ENCODE measurements at regions not wholly inside any gene's neighbourhood (a gene's known extent, or its start where the extent isn't known, plus 50 kb on each side); places are given as distances from the start of the nearest gene placed in this dataset.
A peak's percentile ranks its signal among the peaks of the same experiment; 100 is the strongest.

- ChIA-PET CTCF (interaction anchor here (1.5 kb wide), 1 partner anchor 28 kb away, joined by 4 read pairs; no protein-coding TSS in a partner anchor), POLR2A (no interaction called here)
- Histone ChIP-seq H3K9me3 (ENCODE audit: control insufficient read depth, insufficient read depth, low read length) (peaks cover 3% of the 10 kb centered on the region; the same call in 1 of the 2 replicates), H3K27ac (ENCODE audit: low read depth, low read length) (no peak overlapping the region), H3K27me3 (ENCODE audit: control insufficient read depth, insufficient read depth, low read length) (no peaks in the 10 kb centered on the region), H3K4me3 (ENCODE audit: low read depth, low read length) (no peak overlapping the region)
- DNase-seq (ENCODE audit: low read depth, low spot score): no peak
- TF ChIP-seq CTCF (IDR thresholded peaks at IDR 0.05; ENCODE audit: low read depth, low read length): no peak
These were observed 236.2 kb downstream of the KTN1 start for GRCh38 chr14:55816225-55816624.

- Histone ChIP-seq H3K4me3 (ENCODE audit: low read depth, low read length) (no peak overlapping the region), H3K27me3 (ENCODE audit: control insufficient read depth, insufficient read depth, low read length) (peaks cover 10% of the 10 kb centered on the region), H3K27ac (ENCODE audit: low read depth, low read length) (no peak overlapping the region), H3K9me3 (ENCODE audit: control insufficient read depth, insufficient read depth, low read length) (peaks cover 3% of the 10 kb centered on the region; the same call in 1 of the 2 replicates)
- CTCF ChIA-PET: interaction anchor here (0.6 to 1.4 kb wide), 3 partner anchors 10 to 94 kb away, joined by 3 read pairs; no protein-coding TSS in a partner anchor
- no peak for DNase-seq (ENCODE audit: low read depth, low spot score)
- POLR2A ChIA-PET: no interaction called here
- no peak for TF ChIP-seq CTCF (IDR thresholded peaks at IDR 0.05; ENCODE audit: low read depth, low read length)
These were observed 239.8 kb downstream of the KTN1 start for GRCh38 chr14:55819610-55820304.

- Histone ChIP-seq H3K9me3 (ENCODE audit: control insufficient read depth, insufficient read depth, low read length) (no peaks in the 10 kb centered on the region; the same call in 1 of the 2 replicates), H3K27me3 (ENCODE audit: control insufficient read depth, insufficient read depth, low read length) (peaks cover 10% of the 10 kb centered on the region), H3K4me3 (ENCODE audit: low read depth, low read length) (no peak overlapping the region), H3K27ac (ENCODE audit: low read depth, low read length) (no peak overlapping the region)
- DNase-seq (ENCODE audit: low read depth, low spot score): no peak
- POLR2A ChIA-PET: no interaction called here
- no peak for TF ChIP-seq CTCF (IDR thresholded peaks at IDR 0.05; ENCODE audit: low read depth, low read length)
- CTCF ChIA-PET: no interaction called here
These were observed 242.9 kb downstream of the KTN1 start for GRCh38 chr14:55822906-55823305.

GRCh38 chr14:55832122-55832911 is 252.3 kb downstream of the KTN1 start:
- no peaks in the 10 kb centered on the region for H3K27me3 ChIP-seq (ENCODE audit: control insufficient read depth, insufficient read depth, low read length)
- H3K9me3 ChIP-seq (ENCODE audit: control insufficient read depth, insufficient read depth, low read length): no peaks in the 10 kb centered on the region
- ChIA-PET POLR2A (no interaction called here), CTCF (interaction anchor here (2.1 kb wide), 1 partner anchor 659 kb away, joined by 4 read pairs; no protein-coding TSS in a partner anchor)
- peak; percentile 11 for DNase-seq (ENCODE audit: low read depth, low spot score)
- no peak overlapping the region for H3K4me3 ChIP-seq (ENCODE audit: low read depth, low read length)
- peak overlapping the region; percentile 22 for H3K27ac ChIP-seq (ENCODE audit: low read depth, low read length)
- peak; percentile 36 for TF ChIP-seq CTCF (IDR thresholded peaks at IDR 0.05; ENCODE audit: low read depth, low read length)

GRCh38 chr14:55832974-55833373 is 253.0 kb downstream of the KTN1 start:
- H3K27me3 ChIP-seq (ENCODE audit: control insufficient read depth, insufficient read depth, low read length): no peaks in the 10 kb centered on the region
- no peak overlapping the region for H3K27ac ChIP-seq (ENCODE audit: low read depth, low read length)
- H3K9me3 ChIP-seq (ENCODE audit: control insufficient read depth, insufficient read depth, low read length): no peaks in the 10 kb centered on the region
- no peak overlapping the region for H3K4me3 ChIP-seq (ENCODE audit: low read depth, low read length)
- POLR2A ChIA-PET: no interaction called here
- no peak for TF ChIP-seq CTCF (IDR thresholded peaks at IDR 0.05; ENCODE audit: low read depth, low read length)
- CTCF ChIA-PET: interaction anchor here (2.1 kb wide), 1 partner anchor 658 kb away, joined by 4 read pairs; no protein-coding TSS in a partner anchor
- no peak for DNase-seq (ENCODE audit: low read depth, low spot score)

All from AG04450 (cell line).